GM19193 (cell line): ENCODE measurements at regions not wholly inside any gene's neighbourhood (a gene's known extent, or its start where the extent isn't known, plus 50 kb on each side); places are given as distances from the start of the nearest gene placed in this dataset.

ENCODE experiments used
- POLR2A ChIP-seq: IDR thresholded peaks from 4 replicates; pipeline ENCODE4 v1.6.1; 2011; ENCODE audit not compliant: insufficient read depth, insufficient read length; ENCODE audit errors: extremely low read depth

DNA sequence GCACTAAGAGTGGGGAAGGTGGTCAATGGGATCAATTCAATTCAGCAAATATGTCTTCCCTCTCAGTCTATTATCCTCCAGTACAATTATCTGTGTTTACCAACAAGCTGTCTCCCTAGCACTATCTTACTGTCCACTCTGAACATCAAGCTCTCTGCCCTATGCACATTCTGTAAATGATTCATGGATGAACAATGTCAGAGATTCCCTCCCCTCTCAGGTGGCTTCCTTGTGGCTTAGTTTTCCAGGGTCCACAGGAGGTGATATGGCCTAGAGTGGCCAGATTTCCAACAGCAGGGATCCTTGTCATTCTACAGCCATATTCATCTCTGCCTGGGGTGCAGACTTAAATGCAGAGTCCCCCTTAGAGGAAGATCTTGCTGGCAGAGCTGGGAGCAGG lies 225.1 kb downstream of the UACA start:
- TF ChIP-seq POLR2A: no peak

DNA sequence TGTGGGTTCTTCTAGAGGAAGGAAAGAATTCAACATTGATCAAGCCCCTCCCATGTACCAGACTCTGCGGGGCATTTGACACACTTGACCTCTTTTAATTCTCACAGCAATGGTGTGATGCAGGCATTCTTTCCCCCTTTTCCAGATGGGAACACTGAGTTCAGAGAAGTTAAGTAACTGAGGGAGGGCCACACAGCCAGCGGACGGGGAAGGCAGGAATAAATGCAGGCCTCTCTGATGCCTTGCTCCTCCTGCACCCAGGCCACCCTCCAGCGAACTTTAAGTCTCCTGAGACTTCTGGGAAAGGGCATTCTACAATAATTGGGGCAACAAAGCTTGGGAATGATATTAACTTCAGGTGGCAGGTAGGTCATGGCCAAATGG lies 227.4 kb downstream of the UACA start:
- TF ChIP-seq POLR2A: no peak

DNA sequence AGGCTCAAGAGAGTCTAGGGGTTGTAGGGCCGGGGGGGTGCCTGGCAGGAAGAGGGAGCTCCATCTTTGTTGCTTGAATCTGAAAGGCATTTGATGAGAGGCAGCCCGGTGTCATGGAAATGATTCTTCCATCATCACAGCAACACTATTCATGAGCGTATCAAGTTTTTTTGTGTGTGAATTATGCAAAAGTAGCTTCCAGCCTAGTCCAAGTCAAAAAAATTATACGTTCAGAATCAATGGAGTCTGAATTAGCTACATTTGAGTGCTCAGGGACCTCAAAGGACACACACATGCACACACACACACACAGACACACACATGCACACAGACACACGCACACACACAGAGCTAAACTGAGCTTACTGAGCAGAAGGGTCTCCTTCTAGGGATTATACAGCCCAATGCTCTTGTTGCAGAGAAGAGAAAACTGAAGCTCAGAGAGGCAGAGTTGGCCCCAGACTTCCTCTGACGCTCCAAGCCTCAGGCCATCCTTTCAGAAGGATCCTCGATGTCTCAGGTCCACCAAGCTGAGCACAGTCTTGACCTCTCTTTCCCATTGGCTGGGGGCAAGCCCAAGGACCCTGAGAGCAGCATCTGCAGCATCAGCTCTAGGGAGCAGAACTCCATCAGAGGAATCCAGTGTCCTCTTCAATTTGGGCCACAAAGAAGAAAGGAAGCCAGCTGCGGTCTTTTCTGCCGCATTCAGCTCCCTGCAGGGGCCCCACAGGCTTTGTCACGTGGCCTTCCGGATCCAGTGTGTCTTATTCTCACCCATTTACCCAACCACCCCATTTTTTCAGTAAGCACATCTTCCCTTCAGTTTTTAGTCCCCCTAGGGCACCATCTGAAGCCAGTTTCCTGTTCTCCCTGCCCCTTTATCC lies 228.0 kb downstream of the UACA start:
- no peak for TF ChIP-seq POLR2A

DNA sequence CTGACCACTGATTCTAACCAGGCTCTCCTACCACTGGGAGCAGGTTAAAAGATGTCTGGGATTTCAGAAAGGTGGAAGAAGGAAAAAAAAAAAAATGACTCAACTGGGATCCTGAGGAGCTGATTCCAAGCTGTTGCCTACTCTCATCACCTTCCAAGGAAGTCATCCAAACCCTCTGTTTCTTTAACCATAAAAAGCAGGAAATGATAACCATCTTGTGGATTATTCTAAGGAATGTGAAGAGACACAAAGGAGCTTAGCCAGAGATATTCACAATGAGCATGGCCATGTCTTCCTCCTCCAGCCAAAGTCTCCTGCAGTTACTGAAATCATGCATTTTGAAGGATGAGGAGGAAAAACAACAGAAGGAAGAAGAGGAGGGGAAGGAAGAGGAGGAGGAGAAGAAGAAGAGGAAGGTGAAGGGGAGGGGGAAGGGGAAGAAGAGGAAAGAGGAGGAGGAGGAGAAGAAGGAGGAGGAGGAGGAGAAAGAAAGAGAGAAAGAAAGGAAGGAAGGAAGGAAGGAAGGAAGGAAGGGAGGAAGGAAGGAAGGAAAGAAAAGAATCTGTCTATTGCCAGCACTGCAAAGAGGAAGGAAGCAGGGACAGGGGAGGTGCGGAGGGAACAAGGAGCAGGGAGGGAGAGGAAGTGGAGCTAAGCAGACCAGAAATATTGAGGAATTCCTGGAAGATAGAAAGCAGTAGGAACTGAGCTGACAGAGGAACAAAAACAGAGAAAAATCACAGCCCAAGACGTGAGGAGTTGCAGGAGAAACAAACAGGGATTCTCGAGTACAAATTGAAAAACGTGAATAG lies 229.2 kb downstream of the UACA start:
- TF ChIP-seq POLR2A: no peak

DNA sequence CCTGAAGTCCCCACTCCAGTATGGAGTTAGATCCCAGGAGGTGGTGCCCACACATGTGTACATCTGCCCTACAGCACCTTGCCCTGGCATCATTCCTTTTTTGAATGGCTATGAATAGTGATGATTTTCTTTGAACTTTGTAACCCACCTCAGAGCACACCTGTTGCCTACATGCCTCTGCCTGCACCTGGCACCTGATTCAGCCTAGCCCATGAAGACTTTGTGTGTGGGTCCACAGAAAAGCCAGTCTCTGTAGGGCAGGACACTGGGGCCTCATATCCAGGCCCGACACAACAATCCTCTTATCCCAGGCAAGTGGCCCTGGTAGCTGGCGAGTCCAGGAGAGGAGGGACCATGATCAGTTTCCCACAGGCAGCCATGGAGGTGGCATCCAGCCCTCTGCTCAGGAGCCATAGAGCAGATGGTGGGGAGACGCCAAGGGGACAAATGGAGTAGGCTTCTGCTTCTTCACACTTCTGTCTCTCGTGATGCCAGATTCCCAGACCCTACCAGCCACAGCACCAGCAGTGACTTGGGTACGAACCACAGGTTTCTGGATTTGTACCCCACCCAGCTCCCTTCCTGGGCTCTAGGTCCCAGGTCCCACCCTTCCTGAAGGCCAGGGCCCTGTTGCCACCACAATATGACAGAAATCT lies 230.7 kb downstream of the UACA start:
- no peak for TF ChIP-seq POLR2A

DNA sequence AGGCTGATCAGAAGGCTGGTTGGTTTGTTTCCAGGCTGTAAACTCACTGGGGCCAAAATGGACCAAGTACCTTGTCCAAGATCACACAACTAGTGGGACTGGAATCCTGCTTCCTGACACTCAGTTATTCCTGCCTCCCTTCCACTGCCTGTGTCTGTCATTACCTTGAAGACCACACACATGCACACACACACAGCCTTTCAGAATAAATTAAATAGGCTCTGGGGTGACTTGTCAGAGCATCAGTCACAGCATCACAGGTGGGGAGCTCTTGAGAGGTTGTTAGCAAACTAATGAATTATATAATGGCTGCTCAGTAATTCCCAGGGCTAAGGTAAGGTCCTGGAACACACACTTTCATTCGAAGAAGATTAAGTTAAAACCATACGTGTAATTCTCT lies 231.8 kb downstream of the UACA start:
- no peak for TF ChIP-seq POLR2A

DNA sequence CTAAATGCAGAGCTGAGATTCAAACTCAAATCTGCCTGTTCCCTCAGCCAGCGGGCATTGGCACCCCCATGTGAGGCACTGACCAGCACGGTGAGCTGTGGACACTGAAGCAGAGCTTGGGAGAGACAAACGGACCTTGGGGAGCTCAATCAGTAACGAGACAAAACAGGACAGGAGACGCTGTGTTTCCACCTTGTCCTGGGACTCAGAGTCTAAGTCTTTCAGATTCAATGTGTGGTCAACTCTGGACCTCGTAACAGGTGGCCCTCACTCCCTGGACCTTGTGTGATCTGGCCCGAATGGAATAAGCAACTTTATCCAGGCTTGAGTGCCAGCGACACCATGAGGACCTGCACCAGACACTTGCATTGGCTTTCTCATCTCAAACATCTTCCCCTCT lies 232.5 kb downstream of the UACA start:
- TF ChIP-seq POLR2A: no peak

DNA sequence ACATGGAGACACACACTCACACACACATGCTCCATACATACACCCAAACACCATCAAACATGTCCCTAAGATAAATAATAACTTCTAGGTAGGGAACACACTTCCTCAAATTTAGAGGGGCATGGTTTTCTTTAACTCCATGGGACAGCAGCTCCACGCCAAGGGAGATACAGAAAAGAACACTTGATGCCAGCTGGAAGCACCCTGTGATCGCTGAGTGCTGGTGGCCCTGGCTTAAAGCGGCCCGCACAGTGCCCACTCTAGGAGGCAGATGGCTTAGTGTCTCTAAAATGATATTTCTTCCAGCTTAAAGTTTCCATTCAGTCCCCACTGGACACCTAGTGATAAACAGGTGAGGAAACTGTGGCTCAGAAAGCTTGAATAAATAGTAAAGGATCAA lies 232.9 kb downstream of the UACA start:
- no peak for TF ChIP-seq POLR2A

DNA sequence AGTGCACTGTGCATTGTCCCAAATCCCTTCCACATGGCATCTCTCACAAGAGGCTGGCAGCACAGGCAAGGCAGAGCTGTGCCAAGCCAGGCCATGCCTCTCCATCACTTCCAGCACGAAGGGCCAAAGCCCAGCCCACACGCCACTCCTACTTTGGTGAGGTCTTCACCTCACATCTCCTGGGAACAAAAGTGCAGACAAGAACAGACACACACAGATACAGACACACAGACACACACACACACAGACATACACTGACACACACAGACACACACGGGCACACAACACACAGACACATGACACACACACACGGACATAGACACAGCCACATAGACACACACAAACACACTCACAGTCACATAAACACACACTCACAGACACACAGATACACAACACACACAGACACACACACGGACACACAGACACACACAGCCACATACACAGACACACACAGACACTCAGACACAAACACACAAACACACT lies 233.3 kb downstream of the UACA start:
- TF ChIP-seq POLR2A: no peak

DNA sequence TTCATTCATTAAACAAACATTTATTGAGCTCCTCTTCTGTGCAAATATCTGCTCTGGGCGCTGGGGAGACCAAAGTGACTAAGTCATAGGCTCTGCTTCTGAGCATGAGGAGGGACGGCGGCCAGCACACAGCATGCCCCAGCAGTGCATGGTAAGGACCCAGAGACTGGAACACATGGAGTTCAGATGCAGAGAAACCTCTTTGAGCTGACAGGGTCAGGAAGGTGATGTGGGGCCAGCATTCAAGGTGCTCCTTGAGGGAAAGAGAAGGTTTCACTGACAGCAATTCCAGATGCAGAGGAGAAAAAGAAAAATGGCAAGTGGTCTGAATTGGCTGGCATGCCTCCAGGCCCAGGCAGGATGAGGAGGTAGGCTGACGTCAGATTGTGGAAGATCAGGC lies 234.5 kb downstream of the UACA start:
- TF ChIP-seq POLR2A: no peak

DNA sequence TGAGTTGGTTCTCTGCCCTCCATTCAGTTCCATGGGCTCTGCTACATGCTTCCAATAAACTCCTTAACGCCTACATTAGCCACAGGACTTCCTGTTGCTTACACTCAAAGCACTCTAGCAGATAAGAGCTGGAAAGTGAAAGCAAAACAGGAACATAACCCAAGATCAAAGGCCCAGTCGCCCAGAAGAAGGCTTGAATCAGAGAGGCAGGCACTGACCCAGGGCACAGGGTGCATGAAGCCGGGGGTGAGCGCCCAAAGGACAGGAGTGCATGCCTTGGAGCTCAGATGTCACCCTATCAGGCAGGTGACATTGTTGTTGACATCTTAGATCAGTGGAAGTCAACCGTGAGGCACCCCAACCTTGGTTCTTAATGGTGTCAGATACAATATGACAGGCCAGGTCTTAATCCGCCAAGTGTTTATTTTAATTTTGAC lies 235.1 kb downstream of the UACA start:
- TF ChIP-seq POLR2A: no peak

DNA sequence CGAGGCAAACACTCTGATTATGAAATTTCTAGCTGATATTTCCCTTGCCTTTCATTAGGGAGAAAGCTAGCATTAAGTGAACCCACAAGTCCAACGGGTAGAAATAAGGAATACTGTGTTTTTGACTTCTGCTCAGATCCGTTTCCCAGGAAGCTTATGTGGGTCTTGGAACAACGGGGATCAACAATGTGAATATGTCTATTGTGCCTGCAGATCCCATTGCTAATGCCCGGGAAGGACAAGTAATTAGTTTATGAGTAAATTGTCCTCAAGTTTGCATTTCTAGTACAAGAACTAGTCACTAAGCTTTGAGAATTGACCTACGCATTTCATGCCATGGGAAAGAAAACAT lies 236.4 kb downstream of the UACA start:
- TF ChIP-seq POLR2A: no peak

DNA sequence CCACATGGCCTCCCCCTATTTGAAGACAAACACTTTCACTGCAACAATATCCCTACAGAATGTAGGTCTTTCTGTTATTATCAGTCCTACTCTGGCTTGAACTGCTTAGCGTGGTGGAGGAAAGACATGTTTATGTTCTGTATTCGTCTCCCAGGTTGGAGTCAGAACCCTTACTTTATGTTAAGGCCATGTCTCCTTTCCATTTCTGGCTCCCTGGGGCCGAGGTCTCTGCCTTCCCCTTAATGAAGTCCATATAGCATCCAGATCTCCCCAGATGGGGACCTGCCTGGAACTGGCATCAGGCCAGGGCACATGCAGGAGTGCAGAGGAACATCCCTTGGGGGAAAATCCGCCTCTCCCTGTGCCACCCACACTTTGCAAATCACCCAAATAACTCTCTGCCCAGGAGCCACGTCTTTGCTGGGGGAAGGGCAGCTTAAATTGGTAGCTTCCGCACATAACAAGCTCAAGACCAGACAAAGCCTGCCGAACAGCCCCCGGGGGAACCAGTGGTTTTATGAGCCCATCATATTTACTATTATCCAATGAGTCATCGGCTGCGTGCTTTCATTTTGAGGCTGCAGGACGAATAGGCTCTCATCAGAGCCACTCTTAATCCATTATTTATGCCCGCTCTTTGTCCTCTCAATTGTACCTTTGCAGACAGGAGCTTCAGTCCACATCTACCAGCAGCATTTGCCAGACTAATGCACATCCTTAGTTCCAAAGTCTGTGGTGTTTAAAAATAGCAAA lies 237.0 kb downstream of the UACA start:
- TF ChIP-seq POLR2A: no peak

DNA sequence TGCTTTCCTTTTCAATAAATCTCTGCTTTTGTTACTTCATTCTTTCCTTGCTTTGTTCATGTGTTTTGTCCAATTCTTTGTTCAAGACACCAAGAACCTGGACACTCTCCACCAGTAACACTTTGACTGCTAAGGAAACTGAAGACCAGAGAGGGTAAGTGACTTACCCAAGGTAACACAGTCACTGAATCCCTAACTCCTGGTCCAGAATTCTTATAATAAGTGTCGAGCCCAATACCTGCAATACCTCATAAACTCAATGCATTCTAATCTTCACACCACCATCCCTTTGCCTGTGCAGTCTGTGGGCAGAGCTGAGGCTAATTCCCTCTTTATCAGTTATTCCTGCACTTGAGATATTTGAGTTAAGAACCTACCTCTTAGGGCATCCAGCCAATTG lies 237.8 kb downstream of the UACA start:
- TF ChIP-seq POLR2A: no peak

DNA sequence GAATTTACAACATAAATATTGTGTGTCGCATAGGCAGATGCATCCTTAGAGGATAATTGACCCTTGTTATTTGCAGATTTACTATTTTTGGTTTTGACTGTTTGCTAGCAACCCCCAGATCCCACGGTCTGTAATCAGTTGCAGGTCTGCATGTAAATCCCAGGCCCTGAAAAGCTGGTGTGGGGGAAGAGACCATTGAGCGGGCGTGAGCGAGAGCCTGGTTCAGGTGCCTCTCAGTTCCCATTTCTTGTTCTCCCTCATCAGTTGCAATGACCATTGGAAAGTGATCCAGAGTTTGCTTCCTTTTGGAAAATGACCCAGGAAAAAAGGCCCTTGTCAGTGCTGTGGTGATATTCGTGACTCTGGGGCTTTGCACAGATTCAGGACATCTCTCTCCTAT lies 238.9 kb downstream of the UACA start:
- TF ChIP-seq POLR2A: no peak
